ENCODE measurements at regions not wholly inside any gene's neighbourhood (a gene's known extent, or its start where the extent isn't known, plus 50 kb on each side); places are given as distances from the start of the nearest gene placed in this dataset.

- TF ChIP-seq POLR2AphosphoS5 (IDR thresholded peaks at IDR 0.05; ENCODE audit: low read depth, low read length) (no peak), SIN3A (IDR thresholded peaks at IDR 0.05; ENCODE audit: borderline replicate concordance, insufficient read depth, low read length) (no peak), TAF1 (IDR thresholded peaks at IDR 0.05; ENCODE audit: borderline replicate concordance, insufficient read depth, low read length) (no peak)
Measured at GRCh38 chr11:130819625-130820024, 96.7 kb downstream of the SNX19 start.

Measured in PFSK-1 (cell line).